Breast epithelium (tissue), 4 donors: ENCODE measurements at regions not wholly inside any gene's neighbourhood (a gene's known extent, or its start where the extent isn't known, plus 50 kb on each side); places are given as distances from the start of the nearest gene placed in this dataset.

Experiments
- DNase-seq, 2 donors: peaks; one replicate each; pipeline ENCODE4 v3.0.0-alpha.2; 2019; ENCODE audit warnings: low spot score in 2 of 2
- H3K27ac ChIP-seq, 2 donors: fragments of 200-600 bp; sonication (generic) in 1 of 2; one replicate each; pipeline ENCODE4 v1.5.1; 2016 to 2019; ENCODE audit warnings: mild to moderate bottlenecking in 1 of 2
- H3K27me3 ChIP-seq, 2 donors: fragments of 200-600 bp; sonication (generic) in 1 of 2; one replicate each; pipeline versions ENCODE4 v1.5.1 to v1.6.0; 2017 to 2019; ENCODE audit warnings: control low read depth in 1 of 2, mild to moderate bottlenecking in 1 of 2
- H3K36me3 ChIP-seq: fragments of 200-600 bp; one replicate; pipeline ENCODE4 v1.5.1; 2019
- H3K4me1 ChIP-seq, 2 donors: fragments of 200-600 bp; sonication (generic); one replicate each; pipeline ENCODE4 v1.5.1; 2016 to 2019; ENCODE audit warnings: control low read depth in 1 of 2
- H3K4me3 ChIP-seq, 3 donors: fragments of 200-600 bp; sonication (generic); 1 replicate in 2 of 3; 2 replicates in 1 of 3; pipeline ENCODE4 v1.5.1; 2016 to 2019; ENCODE audit warnings: mild to moderate bottlenecking in 3 of 3, moderate library complexity in 2 of 3
- H3K9me3 ChIP-seq, 2 donors: fragments of 200-600 bp; sonication (generic) in 1 of 2; one replicate each; pipeline ENCODE4 v1.5.1; 2016 to 2019; ENCODE audit warnings: control low read depth in 1 of 2
- POLR2A ChIP-seq: fragments of 450-650 bp; IDR thresholded peaks from one replicate; pipeline ENCODE4 v1.6.1; 2016; ENCODE audit warnings: antibody characterized with exemption, mild to moderate bottlenecking, moderate library complexity
- POLR2AphosphoS5 ChIP-seq, 3 donors: sonication (generic); formaldehyde crosslinking; IDR thresholded peaks; one replicate each; pipeline ENCODE4 v1.6.1; 2017; ENCODE audit warnings: antibody characterized with exemption in 3 of 3
- intact Hi-C: fragments of 100-400 bp; cut with DNase I; formaldehyde crosslinking; loops from one replicate; pipeline ENCODE4 v1.15.1; 2023; ENCODE audit warnings: low total_unique reads
- TF ChIP-seq, protein P1 (sequence below), 3 donors: fragments of 450-650 bp; IDR thresholded peaks; one replicate each; pipeline ENCODE4 v1.5.1; 2016 to 2017; ENCODE audit warnings: antibody characterized with exemption in 3 of 3, mild to moderate bottlenecking in 3 of 3, moderate library complexity in 3 of 3

DNA sequence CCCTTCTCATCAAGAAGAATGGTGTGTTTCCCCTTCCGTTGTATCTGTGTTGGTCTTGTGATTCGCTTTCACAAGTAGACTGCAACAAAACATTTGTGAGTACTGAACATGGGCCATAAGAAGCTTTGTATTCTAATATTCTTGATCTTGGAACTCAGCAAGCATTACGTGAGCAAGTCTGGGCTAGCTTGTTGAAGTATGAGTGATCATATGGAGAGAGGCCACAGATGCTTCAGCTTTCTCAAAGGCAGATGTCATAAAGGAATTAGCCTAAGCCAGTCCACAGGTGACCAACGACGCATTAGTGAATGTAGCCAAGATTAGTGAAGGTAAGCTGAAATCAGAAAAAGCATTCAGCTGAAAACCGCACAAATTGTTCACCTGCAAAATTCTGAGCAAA is 609.6 kb upstream of the NEGR1 start:
- DNase-seq = no peak
- no peaks in the 10 kb centered on the region for H3K9me3 ChIP-seq
- no peaks in the 10 kb centered on the region for H3K27me3 ChIP-seq
- H3K4me1 ChIP-seq = no peaks in the 10 kb centered on the region
- H3K4me3 ChIP-seq = no peak overlapping the region
- intact Hi-C loops = no loop called here
- H3K27ac ChIP-seq = no peak overlapping the region
- no peak for TF ChIP-seq POLR2A
- no peak for TF ChIP-seq POLR2AphosphoS5 (IDR thresholded peaks at IDR 0.05)
- TF ChIP-seq, protein P1, sequence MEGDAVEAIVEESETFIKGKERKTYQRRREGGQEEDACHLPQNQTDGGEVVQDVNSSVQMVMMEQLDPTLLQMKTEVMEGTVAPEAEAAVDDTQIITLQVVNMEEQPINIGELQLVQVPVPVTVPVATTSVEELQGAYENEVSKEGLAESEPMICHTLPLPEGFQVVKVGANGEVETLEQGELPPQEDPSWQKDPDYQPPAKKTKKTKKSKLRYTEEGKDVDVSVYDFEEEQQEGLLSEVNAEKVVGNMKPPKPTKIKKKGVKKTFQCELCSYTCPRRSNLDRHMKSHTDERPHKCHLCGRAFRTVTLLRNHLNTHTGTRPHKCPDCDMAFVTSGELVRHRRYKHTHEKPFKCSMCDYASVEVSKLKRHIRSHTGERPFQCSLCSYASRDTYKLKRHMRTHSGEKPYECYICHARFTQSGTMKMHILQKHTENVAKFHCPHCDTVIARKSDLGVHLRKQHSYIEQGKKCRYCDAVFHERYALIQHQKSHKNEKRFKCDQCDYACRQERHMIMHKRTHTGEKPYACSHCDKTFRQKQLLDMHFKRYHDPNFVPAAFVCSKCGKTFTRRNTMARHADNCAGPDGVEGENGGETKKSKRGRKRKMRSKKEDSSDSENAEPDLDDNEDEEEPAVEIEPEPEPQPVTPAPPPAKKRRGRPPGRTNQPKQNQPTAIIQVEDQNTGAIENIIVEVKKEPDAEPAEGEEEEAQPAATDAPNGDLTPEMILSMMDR (IDR thresholded peaks at IDR 0.05) = no peak
- H3K36me3 ChIP-seq = no peaks in the 10 kb centered on the region

DNA sequence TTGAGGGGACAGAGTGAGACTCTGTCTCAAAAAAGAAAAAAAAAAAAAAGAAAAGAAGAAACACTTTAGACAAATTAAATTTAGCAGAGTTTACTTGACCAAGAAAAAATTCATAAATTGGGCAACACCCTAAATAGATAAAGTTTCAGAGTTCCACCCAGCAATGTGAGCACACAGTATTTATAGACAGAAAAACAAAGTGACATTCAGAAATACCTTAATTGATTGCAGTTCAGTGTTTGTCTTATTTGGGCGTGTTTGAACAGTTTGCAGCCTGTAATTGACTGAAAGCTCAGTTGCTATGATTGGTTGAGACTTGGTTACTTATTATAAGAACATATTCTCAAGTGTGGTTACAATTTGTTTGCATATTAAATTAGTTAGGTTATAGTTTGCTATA is 603.5 kb upstream of the NEGR1 start:
- Histone ChIP-seq H3K27me3 (no peaks in the 10 kb centered on the region), H3K27ac (no peak overlapping the region), H3K4me1 (no peaks in the 10 kb centered on the region), H3K9me3 (no peaks in the 10 kb centered on the region), H3K36me3 (no peaks in the 10 kb centered on the region), H3K4me3 (no peak overlapping the region)
- no peak for DNase-seq
- intact Hi-C loops = no loop called here
- TF ChIP-seq POLR2A (no peak), POLR2AphosphoS5 (IDR thresholded peaks at IDR 0.05) (no peak)
- TF ChIP-seq, protein P1 (IDR thresholded peaks at IDR 0.05) = no peak

DNA sequence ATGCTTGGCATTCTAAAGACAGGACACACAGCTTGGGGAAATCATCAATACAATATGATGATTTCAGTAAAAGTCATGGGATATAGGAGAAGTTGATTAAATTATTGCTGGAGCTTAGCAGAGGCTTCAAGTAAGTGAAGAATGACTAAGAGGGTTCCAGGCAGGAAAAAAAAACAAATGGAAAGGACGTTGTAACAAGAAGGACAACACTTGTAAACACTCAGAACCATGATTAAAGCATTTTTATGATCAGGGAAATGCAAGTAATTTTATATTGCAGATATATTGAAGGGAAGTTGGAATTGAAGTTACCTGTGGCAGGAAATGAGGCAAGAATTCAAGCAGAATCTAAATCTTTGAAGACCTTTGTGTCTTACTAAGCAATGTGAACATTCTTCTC is 602.7 kb upstream of the NEGR1 start:
- Histone ChIP-seq H3K9me3 (no peaks in the 10 kb centered on the region), H3K27ac (no peak overlapping the region), H3K4me3 (no peak overlapping the region), H3K27me3 (no peaks in the 10 kb centered on the region), H3K36me3 (no peaks in the 10 kb centered on the region), H3K4me1 (no peaks in the 10 kb centered on the region)
- DNase-seq = no peak
- intact Hi-C loops = no loop called here
- TF ChIP-seq POLR2A (no peak), POLR2AphosphoS5 (IDR thresholded peaks at IDR 0.05) (no peak)
- TF ChIP-seq, protein P1 (IDR thresholded peaks at IDR 0.05) = no peak

DNA sequence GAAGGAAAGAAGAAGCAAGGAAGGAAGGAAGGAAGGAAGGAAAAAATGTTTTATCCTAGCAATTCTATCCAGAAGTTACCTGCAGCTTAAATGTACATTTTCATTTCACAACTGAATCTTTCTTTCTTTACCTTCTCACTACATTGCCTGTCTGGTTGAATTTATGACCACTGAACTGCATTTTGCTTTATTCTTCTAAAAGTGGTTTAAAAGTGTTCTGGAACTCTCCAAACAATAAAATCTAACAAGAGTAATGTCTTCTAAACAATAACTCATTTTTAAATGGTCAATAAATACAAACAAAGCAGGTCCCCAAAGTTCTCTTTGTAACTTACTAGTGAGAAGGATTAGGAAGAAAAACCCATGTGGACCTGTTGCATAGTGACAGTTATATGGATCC is 587.5 kb upstream of the NEGR1 start:
- Histone ChIP-seq H3K27me3 (no peaks in the 10 kb centered on the region), H3K9me3 (no peaks in the 10 kb centered on the region), H3K4me1 (no peaks in the 10 kb centered on the region), H3K27ac (no peak overlapping the region), H3K4me3 (no peak overlapping the region), H3K36me3 (no peaks in the 10 kb centered on the region)
- intact Hi-C loops = no loop called here
- TF ChIP-seq POLR2AphosphoS5 (IDR thresholded peaks at IDR 0.05) (no peak), POLR2A (no peak)
- TF ChIP-seq, protein P1 (IDR thresholded peaks at IDR 0.05) = no peak
- no peak for DNase-seq

DNA sequence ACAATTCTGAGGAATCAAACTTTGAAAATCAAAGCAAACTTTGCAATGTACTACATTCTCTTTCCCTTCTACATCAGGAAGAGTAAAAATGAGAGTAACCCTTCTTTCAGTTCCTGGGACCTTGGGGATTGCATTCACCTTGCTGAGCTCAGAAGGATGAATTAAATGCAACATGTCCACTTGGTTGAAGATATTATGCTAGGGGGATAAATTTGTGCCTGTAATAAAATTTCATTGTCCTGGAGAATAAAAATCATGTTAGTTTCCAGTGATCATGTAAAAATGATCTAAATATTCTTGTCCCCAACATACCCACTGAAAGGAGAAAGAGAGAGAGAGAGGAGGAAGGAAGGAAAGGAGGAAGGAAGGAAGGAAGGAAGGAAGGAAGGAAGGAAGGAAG is 587.1 kb upstream of the NEGR1 start:
- intact Hi-C loops = no loop called here
- DNase-seq = no peak

More for the DNA sequence above, 587.1 kb upstream of the NEGR1 start:
- Histone ChIP-seq H3K9me3 (no peaks in the 10 kb centered on the region), H3K4me1 (no peaks in the 10 kb centered on the region), H3K4me3 (no peak overlapping the region), H3K27ac (no peak overlapping the region), H3K27me3 (no peaks in the 10 kb centered on the region), H3K36me3 (no peaks in the 10 kb centered on the region)
- no peak for TF ChIP-seq POLR2A
- TF ChIP-seq, protein P1 (IDR thresholded peaks at IDR 0.05) = no peak
- TF ChIP-seq POLR2AphosphoS5 (IDR thresholded peaks at IDR 0.05) = no peak
